GM12878 (cell line): ENCODE measurements at regions not wholly inside any gene's neighbourhood (a gene's known extent, or its start where the extent isn't known, plus 50 kb on each side); places are given as distances from the start of the nearest gene placed in this dataset.

Source experiments
- ATAC-seq: fragments of 200-7000 bp; cut with Tn5 transposase; 3 replicates; pipeline ENCODE4 v1.9.1; 2020; ENCODE audit warnings: mild to moderate bottlenecking, moderate library complexity
- BruUV-seq: library from RNA; stranded (reverse); fragments of 400-500 nt; replicated peaks from 2 replicates; lab custom pipeline; 2021; lab: Mats Ljungman, UMichigan
- CTCF ChIA-PET: fragments of 300-600 bp; sonication (Branson Sonifier 250); formaldehyde crosslinking; extraction: SDS; loops from one replicate; lab custom pipeline; 2021; ENCODE audit warnings: inconsistent platforms; lab: Yijun Ruan, JAX
- POLR2A ChIA-PET: fragments of 350-600 bp; formaldehyde crosslinking; extraction: SDS; loops from one replicate; lab custom pipeline; 2021; ENCODE audit warnings: inconsistent platforms; lab: Charles Lee
- RAD21 ChIA-PET: fragments of 300-600 bp; sonication (Branson Sonifier 250); formaldehyde crosslinking; loops from one replicate; lab custom pipeline; 2023; ENCODE audit warnings: antibody characterized with exemption; ENCODE audit not compliant: unreplicated experiment; lab: Charles Lee
- SMC1A ChIA-PET: fragments of 300-600 bp; sonication (Branson Sonifier 250); formaldehyde crosslinking; loops from one replicate; lab custom pipeline; 2023; ENCODE audit not compliant: unreplicated experiment, uncharacterized antibody; lab: Charles Lee
- DNase-seq: peaks from one replicate; pipeline ENCODE4 v3.0.0-alpha.2; 2011; ENCODE audit warnings: low read depth, low spot score
- FAIRE-seq: peaks from 3 replicates; lab custom pipeline; 2011; peaks lifted over from hg19 to GRCh38; lab: Jason Lieb, UNC
- H2AFZ ChIP-seq: 2 replicates; pipeline ENCODE4 v1.6.0; 2011; ENCODE audit warnings: low read depth, low read length, control low read depth; ENCODE audit not compliant: control insufficient read depth
- H3K27ac ChIP-seq: 2 replicates; pipeline ENCODE4 v1.5.1; 2011; ENCODE audit warnings: control low read depth; ENCODE audit not compliant: control insufficient read depth, insufficient read depth
- H3K27me3 ChIP-seq, 2 experiments: replicated peaks in 1 of 2; 2 replicates each; pipeline versions ENCODE4 v1.6.0 to v1.6.1; 2011; ENCODE audit warnings: low read length in 1 of 2; ENCODE audit not compliant: control insufficient read depth in 2 of 2, insufficient read depth in 2 of 2
- H3K36me3 ChIP-seq, 2 experiments: 2 replicates each; pipeline ENCODE4 v1.5.1; 2011; ENCODE audit warnings: low read length in 1 of 2; ENCODE audit not compliant: control insufficient read depth in 2 of 2, insufficient read depth in 2 of 2
- H3K4me1 ChIP-seq: 2 replicates; pipeline ENCODE4 v1.6.1; 2011; ENCODE audit warnings: mild to moderate bottlenecking, low read length, moderate library complexity, mixed read lengths; ENCODE audit not compliant: control insufficient read depth, insufficient read depth
- H3K4me2 ChIP-seq: 2 replicates; pipeline ENCODE4 v1.6.0; 2011; ENCODE audit warnings: control low read depth; ENCODE audit not compliant: control insufficient read depth, insufficient read depth
- H3K4me3 ChIP-seq: fragments of 200-600 bp; sonication (generic); 2 replicates; pipeline ENCODE4 v1.5.1; 2016
- H3K79me2 ChIP-seq: 2 replicates; pipeline ENCODE4 v1.6.0; 2011; ENCODE audit warnings: low read length; ENCODE audit not compliant: control insufficient read depth, insufficient read depth
- H3K9ac ChIP-seq: 2 replicates; pipeline ENCODE4 v1.8.0; 2011; ENCODE audit warnings: low read length, control low read depth, mixed read lengths; ENCODE audit not compliant: control insufficient read depth, insufficient read depth
- H3K9me3 ChIP-seq: replicated peaks from 3 replicates; pipeline ENCODE4 v1.5.1; 2011; ENCODE audit warnings: mild to moderate bottlenecking, low read length; ENCODE audit not compliant: control insufficient read depth, insufficient read depth
- H4K20me1 ChIP-seq: 2 replicates; pipeline ENCODE4 v1.6.0; 2011; ENCODE audit not compliant: control insufficient read depth, insufficient read depth
- BACH1 ChIP-seq: fragments of 450-650 bp; IDR thresholded peaks from 2 replicates; pipeline ENCODE4 v1.6.1; 2017; ENCODE audit warnings: mild to moderate bottlenecking, borderline replicate concordance
- FOS ChIP-seq: IDR thresholded peaks from 3 replicates; pipeline ENCODE4 v1.6.1; 2011; ENCODE audit warnings: borderline replicate concordance; ENCODE audit not compliant: insufficient read length; ENCODE audit errors: extremely low read depth
- HDAC6 ChIP-seq: fragments of 200-600 bp; sonication (generic); IDR thresholded peaks from one replicate; pipeline ENCODE4 v1.8.0; 2017; ENCODE audit warnings: antibody characterized with exemption; ENCODE audit not compliant: unreplicated experiment
- MYC ChIP-seq: IDR thresholded peaks from 2 replicates; pipeline ENCODE4 v1.6.1; 2011; ENCODE audit warnings: mild to moderate bottlenecking, low read length, moderate library complexity, inconsistent platforms; ENCODE audit not compliant: insufficient read depth, insufficient replicate concordance, insufficient read length, severe bottlenecking
- NBN ChIP-seq: fragments of 450-650 bp; IDR thresholded peaks from 2 replicates; pipeline ENCODE4 v1.6.1; 2016
- RAD51 ChIP-seq: fragments of 450-650 bp; IDR thresholded peaks from 2 replicates; pipeline ENCODE4 v1.6.1; 2016; ENCODE audit warnings: moderate library complexity, mild to moderate bottlenecking, inconsistent platforms
- RB1 ChIP-seq: fragments of 450-650 bp; formaldehyde crosslinking; IDR thresholded peaks from 2 replicates; pipeline ENCODE4 v1.6.1; 2017; ENCODE audit warnings: mild to moderate bottlenecking, borderline replicate concordance
- SPI1 ChIP-seq: IDR thresholded peaks from 2 replicates; pipeline ENCODE4 v1.6.1; 2011; ENCODE audit warnings: low read depth, mild to moderate bottlenecking, low read length, moderate library complexity, borderline replicate concordance; ENCODE audit not compliant: insufficient read depth
- YBX1 ChIP-seq: fragments of 450-650 bp; IDR thresholded peaks from 2 replicates; pipeline ENCODE4 v1.6.1; 2016; ENCODE audit warnings: antibody characterized with exemption
- ZNF207 ChIP-seq: fragments of 450-650 bp; IDR thresholded peaks from 2 replicates; pipeline ENCODE4 v1.6.1; 2014; ENCODE audit warnings: antibody characterized with exemption, mild to moderate bottlenecking, borderline replicate concordance
- ZNF24 ChIP-seq: fragments of 450-650 bp; IDR thresholded peaks from 2 replicates; pipeline ENCODE4 v1.6.1; 2017; ENCODE audit warnings: antibody characterized with exemption, mild to moderate bottlenecking
- WGBS: methylation state at CpG from one replicate; pipeline ENCODE4 v1.1.6; 2016; ENCODE audit warnings: low lambda C conversion rate; ENCODE audit not compliant: insufficient replicate concordance, insufficient coverage; ENCODE audit errors: missing lambda C conversion rate; 5-methylcytosine and 5-hydroxymethylcytosine counted together
- in situ Hi-C: fragments of 300-500 bp; cut with MboI; formaldehyde crosslinking; loops from 9 replicates; pipeline ENCODE4 v1.14.3; 2018; ENCODE audit warnings: mixed read lengths
- intact Hi-C: fragments of 100-400 bp; cut with micrococcal nuclease; formaldehyde crosslinking; loops from one replicate; pipeline ENCODE4 v1.14.2; 2022; ENCODE audit not compliant: unreplicated experiment
- TF ChIP-seq, protein P1 (sequence below): IDR thresholded peaks from 2 replicates; pipeline ENCODE4 v1.6.1; 2012; ENCODE audit warnings: low read depth, low read length, improper control_type of control experiment
- TF ChIP-seq, protein P2 (sequence below): fragments of 450-650 bp; IDR thresholded peaks from 2 replicates; pipeline ENCODE4 v1.6.1; 2016; ENCODE audit warnings: mild to moderate bottlenecking
- TF ChIP-seq, protein P3 (sequence below): fragments of 450-650 bp; IDR thresholded peaks from 2 replicates; pipeline ENCODE4 v1.6.1; 2017; ENCODE audit warnings: borderline replicate concordance

DNA sequence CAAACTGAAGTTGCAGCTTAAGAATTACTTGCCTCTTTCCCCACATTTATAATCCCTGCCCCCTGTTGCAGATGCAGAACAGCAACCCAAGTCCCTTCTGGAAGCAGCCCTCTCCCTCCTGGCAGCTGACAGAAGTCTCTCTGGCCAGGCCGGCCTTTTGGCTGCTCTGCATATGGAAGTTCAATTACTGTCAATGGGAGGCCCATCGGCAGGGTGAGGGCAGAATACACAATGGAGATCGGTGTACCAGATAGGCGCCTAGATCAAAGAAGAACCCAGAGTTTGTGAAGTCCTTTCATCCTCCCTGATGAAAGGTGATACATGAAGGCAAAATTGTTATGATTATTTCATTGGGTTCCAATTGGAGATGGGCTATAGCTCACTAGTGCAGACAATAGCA, 327.9 kb upstream of the CTNNB1 start:
- WGBS, result 67% methylated on average over 4 of the region's 4 CpGs
- no peak overlapping the region for H3K27ac ChIP-seq
- in situ Hi-C loops, result no loop called here

DNA sequence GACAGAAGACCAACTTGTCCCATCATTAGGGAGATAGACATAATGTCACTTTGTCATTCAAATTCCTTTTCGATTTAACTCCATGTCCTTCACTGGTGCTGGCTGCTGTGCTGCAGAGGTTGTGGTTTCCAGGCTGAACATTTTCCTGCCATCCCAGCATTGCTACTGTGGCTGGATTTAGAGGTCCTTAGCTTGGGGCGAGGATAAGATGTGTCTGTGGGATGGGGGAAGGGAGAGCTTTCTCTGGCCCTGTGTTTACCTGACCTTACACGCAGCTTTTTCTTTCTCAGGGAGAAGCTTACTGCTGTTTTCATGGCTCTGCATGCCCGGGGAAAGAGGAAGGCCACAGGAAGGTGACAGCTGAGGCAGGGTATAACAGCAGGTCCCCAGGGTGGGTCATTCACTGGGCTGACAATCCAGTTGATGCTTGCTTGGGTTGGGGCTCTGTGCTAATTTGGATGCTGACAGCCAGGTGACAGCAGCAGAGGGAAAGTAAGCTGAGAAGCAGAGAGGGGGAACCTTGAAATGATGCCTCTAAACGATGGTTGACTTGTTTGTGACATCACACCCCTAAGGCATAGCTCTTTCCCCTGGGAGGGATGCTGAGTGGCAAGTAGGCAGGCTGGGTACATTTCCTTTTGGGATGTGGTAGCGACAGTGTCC, 326.9 kb upstream of the CTNNB1 start:
- H2AFZ ChIP-seq, result no peak overlapping the region
- H3K9me3 ChIP-seq, result no peaks in the 10 kb centered on the region
- intact Hi-C loops, result no loop called here
- TF ChIP-seq FOS (no peak), ZNF24 (no peak), RAD51 (no peak), SPI1 (no peak), NBN (no peak), RB1 (no peak), YBX1 (no peak), MYC (no peak), BACH1 (no peak), ZNF207 (no peak)
- TF ChIP-seq, protein P1, sequence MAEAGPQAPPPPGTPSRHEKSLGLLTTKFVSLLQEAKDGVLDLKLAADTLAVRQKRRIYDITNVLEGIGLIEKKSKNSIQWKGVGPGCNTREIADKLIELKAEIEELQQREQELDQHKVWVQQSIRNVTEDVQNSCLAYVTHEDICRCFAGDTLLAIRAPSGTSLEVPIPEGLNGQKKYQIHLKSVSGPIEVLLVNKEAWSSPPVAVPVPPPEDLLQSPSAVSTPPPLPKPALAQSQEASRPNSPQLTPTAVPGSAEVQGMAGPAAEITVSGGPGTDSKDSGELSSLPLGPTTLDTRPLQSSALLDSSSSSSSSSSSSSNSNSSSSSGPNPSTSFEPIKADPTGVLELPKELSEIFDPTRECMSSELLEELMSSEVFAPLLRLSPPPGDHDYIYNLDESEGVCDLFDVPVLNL, result no peak
- TF ChIP-seq, protein P2, sequence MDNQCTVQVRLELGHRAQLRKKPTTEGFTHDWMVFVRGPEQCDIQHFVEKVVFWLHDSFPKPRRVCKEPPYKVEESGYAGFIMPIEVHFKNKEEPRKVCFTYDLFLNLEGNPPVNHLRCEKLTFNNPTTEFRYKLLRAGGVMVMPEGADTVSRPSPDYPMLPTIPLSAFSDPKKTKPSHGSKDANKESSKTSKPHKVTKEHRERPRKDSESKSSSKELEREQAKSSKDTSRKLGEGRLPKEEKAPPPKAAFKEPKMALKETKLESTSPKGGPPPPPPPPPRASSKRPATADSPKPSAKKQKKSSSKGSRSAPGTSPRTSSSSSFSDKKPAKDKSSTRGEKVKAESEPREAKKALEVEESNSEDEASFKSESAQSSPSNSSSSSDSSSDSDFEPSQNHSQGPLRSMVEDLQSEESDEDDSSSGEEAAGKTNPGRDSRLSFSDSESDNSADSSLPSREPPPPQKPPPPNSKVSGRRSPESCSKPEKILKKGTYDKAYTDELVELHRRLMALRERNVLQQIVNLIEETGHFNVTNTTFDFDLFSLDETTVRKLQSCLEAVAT, result no peak
- TF ChIP-seq, protein P3, sequence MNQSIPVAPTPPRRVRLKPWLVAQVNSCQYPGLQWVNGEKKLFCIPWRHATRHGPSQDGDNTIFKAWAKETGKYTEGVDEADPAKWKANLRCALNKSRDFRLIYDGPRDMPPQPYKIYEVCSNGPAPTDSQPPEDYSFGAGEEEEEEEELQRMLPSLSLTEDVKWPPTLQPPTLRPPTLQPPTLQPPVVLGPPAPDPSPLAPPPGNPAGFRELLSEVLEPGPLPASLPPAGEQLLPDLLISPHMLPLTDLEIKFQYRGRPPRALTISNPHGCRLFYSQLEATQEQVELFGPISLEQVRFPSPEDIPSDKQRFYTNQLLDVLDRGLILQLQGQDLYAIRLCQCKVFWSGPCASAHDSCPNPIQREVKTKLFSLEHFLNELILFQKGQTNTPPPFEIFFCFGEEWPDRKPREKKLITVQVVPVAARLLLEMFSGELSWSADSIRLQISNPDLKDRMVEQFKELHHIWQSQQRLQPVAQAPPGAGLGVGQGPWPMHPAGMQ, result no peak
- TF ChIP-seq, all 136 proteins: peak for 0
- Histone ChIP-seq H3K79me2 (no peaks in the 10 kb centered on the region), H3K27ac (no peak overlapping the region), H3K36me3 (no peaks in the 10 kb centered on the region), H3K4me2 (no peak overlapping the region), H3K4me3 (no peak overlapping the region), H3K4me1 (no peaks in the 10 kb centered on the region), H4K20me1 (no peaks in the 10 kb centered on the region), H3K27me3 (no peaks in the 10 kb centered on the region), H3K9ac (no peak overlapping the region)
- SMC1A ChIA-PET, result interaction anchor here (1.0 to 1.2 kb wide), 2 partner anchors 10 to 48 kb away, joined by 3 read pairs; no protein-coding TSS in a partner anchor
- in situ Hi-C loops, result no loop called here
- CTCF ChIA-PET, result no interaction called here
- POLR2A ChIA-PET, result no interaction called here
- 19% methylated on average over 6 of the region's 6 CpGs for WGBS
- FAIRE-seq, result no peak
- no peak for DNase-seq
- BruUV-seq, result no TSS peak
- ATAC-seq, result no peak
- RAD21 ChIA-PET, result no interaction called here

More for the DNA sequence above, 327.9 kb upstream of the CTNNB1 start:
- no peaks in the 10 kb centered on the region for H3K79me2 ChIP-seq
- DNase-seq, result no peak
- SMC1A ChIA-PET, result interaction anchor here (1.0 to 1.2 kb wide), 2 partner anchors 9 to 49 kb away, joined by 3 read pairs; no protein-coding TSS in a partner anchor
- no peaks in the 10 kb centered on the region for H4K20me1 ChIP-seq
- H3K27me3 ChIP-seq, result no peaks in the 10 kb centered on the region
- H3K36me3 ChIP-seq, result no peaks in the 10 kb centered on the region
- no peak overlapping the region for H3K9ac ChIP-seq
- FAIRE-seq, result no peak
- POLR2A ChIA-PET, result no interaction called here
- intact Hi-C loops, result no loop called here
- H2AFZ ChIP-seq, result no peak overlapping the region
- CTCF ChIA-PET, result no interaction called here
- RAD21 ChIA-PET, result no interaction called here
- H3K4me3 ChIP-seq, result no peak overlapping the region
- no TSS peak for BruUV-seq
- H3K4me2 ChIP-seq, result no peak overlapping the region
- no peaks in the 10 kb centered on the region for H3K4me1 ChIP-seq
- ATAC-seq, result no peak
- no peak for TF ChIP-seq HDAC6
- no peaks in the 10 kb centered on the region; the same call in 2 of the 3 replicates for H3K9me3 ChIP-seq
